ENCODE measurements at regions not wholly inside any gene's neighbourhood (a gene's known extent, or its start where the extent isn't known, plus 50 kb on each side); places are given as distances from the start of the nearest gene placed in this dataset.

GRCh38 chr2:20544153-20544747, 97.4 kb downstream of the RHOB start:
- no peak for TF ChIP-seq ZMYM2 (CRISPR knock-in tag; IDR thresholded peaks at IDR 0.05)
- no peak for TF ChIP-seq KMT2B (CRISPR knock-in tag; IDR thresholded peaks at IDR 0.05)
- TF ChIP-seq BORCS8-MEF2B (CRISPR knock-in tag; IDR thresholded peaks at IDR 0.05) = 0 out of 2 replicates have a peak, but pooled peaks have one; percentile 24
- TF ChIP-seq ZBTB33 (CRISPR knock-in tag; IDR thresholded peaks at IDR 0.05) = 0 out of 2 replicates have a peak, but pooled peaks have one; percentile 23
- TF ChIP-seq PITX1 (CRISPR knock-in tag; IDR thresholded peaks at IDR 0.05) = no peak
- TF ChIP-seq SALL2 (CRISPR knock-in tag; IDR thresholded peaks at IDR 0.05) = no peak
- TF ChIP-seq SUZ12 (IDR thresholded peaks at IDR 0.05; ENCODE audit: low read depth, low read length) = no peak
- TF ChIP-seq ZNF33B (CRISPR knock-in tag; IDR thresholded peaks at IDR 0.05) = no peak
- TF ChIP-seq ZNF749 (CRISPR knock-in tag; IDR thresholded peaks at IDR 0.05; ENCODE audit: borderline replicate concordance) = no peak
- no peak for TF ChIP-seq PRPF4 (IDR thresholded peaks at IDR 0.05; ENCODE audit: low read depth, low read length, poor library complexity, severe bottlenecking)
- no peak for TF ChIP-seq NKX3-1 (CRISPR knock-in tag; IDR thresholded peaks at IDR 0.05)
- no TSS peak for BruUV-seq (replicated peaks)
- 86% methylated on average over 8 of the region's 8 CpGs for WGBS (ENCODE audit: low lambda C conversion rate)
- DNase-seq (ENCODE audit: low spot score) (no peak), ATAC-seq (no peak), FAIRE-seq (no peak)
- no peak overlapping the region for H3K4me2 ChIP-seq (ENCODE audit: low read depth, low read length)
- H3K9ac ChIP-seq (ENCODE audit: insufficient read depth, low read depth, low read length) = no peak overlapping the region
- H3K4me3 ChIP-seq (replicated peaks in 1 of 3; ENCODE audit: insufficient read depth in 1 of 3, low read depth in 2 of 3, low read length in 3 of 3) = no peak overlapping the region
- no peaks in the 10 kb centered on the region; the same call in 1 of the 2 replicates for H3K9me3 ChIP-seq (ENCODE audit: low read length)
- no peaks in the 10 kb centered on the region for H3K27me3 ChIP-seq (ENCODE audit: control insufficient read depth in 1 of 2, insufficient read depth in 2 of 2, low read length in 2 of 2)
- ChIA-PET CTCF (ENCODE audit: low intra/inter-chr PET ratio, low total read pairs) (no interaction called here), POLR2A (interaction anchor here (1.0 to 1.6 kb wide), 4 partner anchors 19 to 97 kb away, joined by 3 to 7 read pairs (median 4); partner anchors contain the start of gene RHOB)
- H3K36me3 ChIP-seq (replicated peaks in 1 of 2; ENCODE audit: control insufficient read depth in 1 of 2, insufficient read depth in 2 of 2, low read length in 2 of 2) = no peaks in the 10 kb centered on the region
- no peaks in the 10 kb centered on the region for H4K20me1 ChIP-seq (ENCODE audit: insufficient read depth, low read length)
- H3K27ac ChIP-seq (ENCODE audit: extremely low read length, insufficient read depth, low read length) = no peak overlapping the region
- H3K4me1 ChIP-seq (ENCODE audit: insufficient read depth, low read length) = peaks cover 32% of the 10 kb centered on the region
- intact Hi-C loops (cut with micrococcal nuclease; ENCODE audit: unreplicated experiment) (no loop called here), in situ Hi-C loops (cut with HindIII; ENCODE audit: extremely low pct_ligation_motif_present, low pct_unique_long_range_greater_than_20kb) (no loop called here)
- no peak overlapping the region for H2AFZ ChIP-seq (ENCODE audit: low read length)
- H3K79me2 ChIP-seq (ENCODE audit: insufficient read depth, low read length) = no peaks in the 10 kb centered on the region

All from HepG2 (cell line).